SU-DHL-6 (cell line): ENCODE measurements at regions not wholly inside any gene's neighbourhood (a gene's known extent, or its start where the extent isn't known, plus 50 kb on each side); places are given as distances from the start of the nearest gene placed in this dataset.

ENCODE experiments used
- H2AFZ ChIP-seq: fragments of 200-600 bp; sonication (generic); 2 replicates; pipeline ENCODE4 v1.6.1; 2014; ENCODE audit warnings: low read depth, mild to moderate bottlenecking, moderate library complexity, mixed read lengths, antibody characterized with exemption, low read length; ENCODE audit not compliant: severe bottlenecking
- H3F3A ChIP-seq: fragments of 200-600 bp; shearing (Covaris generic); 2 replicates; pipeline ENCODE4 v1.6.0; 2016; ENCODE audit warnings: antibody characterized with exemption, mild to moderate bottlenecking; ENCODE audit not compliant: insufficient read depth
- H3K27ac ChIP-seq: fragments of 200-600 bp; sonication (generic); 2 replicates; pipeline ENCODE4 v1.5.1; 2016; ENCODE audit warnings: low read depth, mild to moderate bottlenecking, low read length, moderate library complexity, mixed read lengths
- H3K27me3 ChIP-seq: fragments of 200-600 bp; sonication (generic), shearing (Covaris generic); 2 replicates; pipeline ENCODE4 v1.6.0; 2014; ENCODE audit warnings: mild to moderate bottlenecking, low read length
- H3K36me3 ChIP-seq: fragments of 200-600 bp; sonication (generic); 2 replicates; pipeline ENCODE4 v1.6.1; 2014; ENCODE audit warnings: mild to moderate bottlenecking, low read length, mixed read lengths
- H3K4me2 ChIP-seq: fragments of 300-600, 200-600 bp; shearing (Covaris generic), sonication (generic); 2 replicates; pipeline ENCODE4 v1.6.0; 2014; ENCODE audit warnings: low read length, low read depth, mild to moderate bottlenecking; ENCODE audit not compliant: poor library complexity, severe bottlenecking
- H3K4me3 ChIP-seq: fragments of 200-600 bp; sonication (generic); 2 replicates; pipeline ENCODE4 v1.5.1; 2014; ENCODE audit warnings: antibody characterized with exemption, low read length, mild to moderate bottlenecking, mixed read lengths; ENCODE audit not compliant: insufficient read depth, poor library complexity, severe bottlenecking
- H3K79me2 ChIP-seq: fragments of 200-600 bp; sonication (generic); 2 replicates; pipeline ENCODE4 v1.6.1; 2014; ENCODE audit warnings: mild to moderate bottlenecking, low read length, moderate library complexity; ENCODE audit not compliant: insufficient read depth
- H3K9ac ChIP-seq: fragments of 200-600 bp; sonication (generic); 2 replicates; pipeline ENCODE4 v1.7.0; 2014; ENCODE audit warnings: mild to moderate bottlenecking, low read length
- H3K9me2 ChIP-seq: fragments of 200-600 bp; sonication (generic); replicated peaks from 2 replicates; pipeline ENCODE4 v1.6.1; 2014; ENCODE audit warnings: low read length; ENCODE audit not compliant: insufficient read depth
- H3K9me3 ChIP-seq: fragments of 200-600 bp; sonication (generic); 2 replicates; pipeline ENCODE4 v1.6.1; 2014; ENCODE audit warnings: low read length, mixed read lengths; ENCODE audit not compliant: insufficient read depth
- H4K20me1 ChIP-seq: fragments of 200-600 bp; sonication (generic); 2 replicates; pipeline ENCODE4 v1.6.1; 2014; ENCODE audit warnings: low read depth, mild to moderate bottlenecking, antibody characterized with exemption, low read length, moderate library complexity, mixed read lengths
- EZH2phosphoT487 ChIP-seq: fragments of 200-600 bp; sonication (generic), shearing (Covaris generic); conservative IDR thresholded peaks from 2 replicates; pipeline ENCODE4 v1.6.1; 2018; ENCODE audit warnings: mild to moderate bottlenecking, antibody characterized with exemption, low read length, moderate library complexity, mixed read lengths
- TF ChIP-seq, protein P1 (sequence below): fragments of 200-600 bp; sonication (generic); IDR thresholded peaks from one replicate; pipeline ENCODE4 v1.5.1; 2017; ENCODE audit warnings: antibody characterized with exemption, mild to moderate bottlenecking, low read length, moderate library complexity; ENCODE audit not compliant: insufficient read depth, poor library complexity, severe bottlenecking

DNA sequence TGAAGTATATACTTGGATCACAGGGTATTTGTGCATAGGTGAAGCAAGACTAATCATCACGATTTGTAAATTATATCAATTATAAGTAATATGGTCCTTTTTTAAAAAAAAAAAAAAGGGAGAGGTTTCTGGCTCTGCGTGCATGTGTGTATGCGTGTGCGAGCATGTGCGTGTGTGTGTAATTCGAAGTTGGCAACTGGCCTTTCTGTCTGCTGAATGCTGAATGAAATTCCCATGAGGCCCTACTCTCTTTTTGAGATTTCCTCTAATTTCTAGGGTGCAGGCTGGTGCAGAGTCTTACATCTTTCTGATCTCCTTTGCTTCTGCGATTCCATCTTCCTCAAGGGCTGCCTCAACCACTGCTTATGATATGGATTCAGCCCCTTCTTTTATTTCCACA is 212.2 kb downstream of the URB2 start:
- Histone ChIP-seq H3K4me2 (no peak overlapping the region), H3K9ac (no peak overlapping the region), H3K4me3 (no peak overlapping the region), H3K27ac (no peak overlapping the region), H3K9me3 (no peaks in the 10 kb centered on the region), H3K79me2 (no peaks in the 10 kb centered on the region), H3K36me3 (no peaks in the 10 kb centered on the region), H2AFZ (no peak overlapping the region), H3F3A (no peaks in the 10 kb centered on the region), H3K27me3 (no peaks in the 10 kb centered on the region), H3K9me2 (no peaks in the 10 kb centered on the region), H4K20me1 (no peaks in the 10 kb centered on the region)
- no peak for TF ChIP-seq EZH2phosphoT487
- TF ChIP-seq, protein P1, sequence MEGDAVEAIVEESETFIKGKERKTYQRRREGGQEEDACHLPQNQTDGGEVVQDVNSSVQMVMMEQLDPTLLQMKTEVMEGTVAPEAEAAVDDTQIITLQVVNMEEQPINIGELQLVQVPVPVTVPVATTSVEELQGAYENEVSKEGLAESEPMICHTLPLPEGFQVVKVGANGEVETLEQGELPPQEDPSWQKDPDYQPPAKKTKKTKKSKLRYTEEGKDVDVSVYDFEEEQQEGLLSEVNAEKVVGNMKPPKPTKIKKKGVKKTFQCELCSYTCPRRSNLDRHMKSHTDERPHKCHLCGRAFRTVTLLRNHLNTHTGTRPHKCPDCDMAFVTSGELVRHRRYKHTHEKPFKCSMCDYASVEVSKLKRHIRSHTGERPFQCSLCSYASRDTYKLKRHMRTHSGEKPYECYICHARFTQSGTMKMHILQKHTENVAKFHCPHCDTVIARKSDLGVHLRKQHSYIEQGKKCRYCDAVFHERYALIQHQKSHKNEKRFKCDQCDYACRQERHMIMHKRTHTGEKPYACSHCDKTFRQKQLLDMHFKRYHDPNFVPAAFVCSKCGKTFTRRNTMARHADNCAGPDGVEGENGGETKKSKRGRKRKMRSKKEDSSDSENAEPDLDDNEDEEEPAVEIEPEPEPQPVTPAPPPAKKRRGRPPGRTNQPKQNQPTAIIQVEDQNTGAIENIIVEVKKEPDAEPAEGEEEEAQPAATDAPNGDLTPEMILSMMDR, result no peak

DNA sequence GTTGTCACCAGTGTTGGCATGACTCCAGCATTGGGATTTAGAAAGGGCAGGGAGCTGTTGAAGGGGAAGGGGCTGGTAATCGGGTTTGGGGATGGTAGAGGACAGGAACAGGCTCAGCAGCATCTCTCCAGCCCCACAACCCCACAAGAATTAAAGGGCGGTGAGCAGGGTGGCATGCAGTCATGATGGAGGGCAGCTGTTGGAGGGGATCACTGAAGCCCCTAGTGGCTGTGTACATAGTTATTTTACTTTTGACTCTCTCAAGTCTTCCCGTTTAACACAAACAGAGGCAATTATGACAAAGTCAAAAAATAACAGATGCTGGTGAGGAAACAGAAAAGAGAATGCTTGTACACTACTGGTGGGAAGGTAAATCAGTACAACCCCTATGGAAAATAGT is 213.8 kb downstream of the URB2 start:
- no peaks in the 10 kb centered on the region for H3K27me3 ChIP-seq
- no peaks in the 10 kb centered on the region for H3K36me3 ChIP-seq
- H3K9ac ChIP-seq, result no peak overlapping the region
- no peaks in the 10 kb centered on the region for H3K9me3 ChIP-seq
- no peaks in the 10 kb centered on the region for H3K9me2 ChIP-seq
- H3K27ac ChIP-seq, result no peak overlapping the region
- no peak overlapping the region for H3K4me3 ChIP-seq
- no peak overlapping the region for H3K4me2 ChIP-seq
- H3K79me2 ChIP-seq, result no peaks in the 10 kb centered on the region
- no peaks in the 10 kb centered on the region for H3F3A ChIP-seq
- no peaks in the 10 kb centered on the region for H4K20me1 ChIP-seq
- no peak overlapping the region for H2AFZ ChIP-seq
- TF ChIP-seq, protein P1, result no peak
- TF ChIP-seq EZH2phosphoT487, result no peak

DNA sequence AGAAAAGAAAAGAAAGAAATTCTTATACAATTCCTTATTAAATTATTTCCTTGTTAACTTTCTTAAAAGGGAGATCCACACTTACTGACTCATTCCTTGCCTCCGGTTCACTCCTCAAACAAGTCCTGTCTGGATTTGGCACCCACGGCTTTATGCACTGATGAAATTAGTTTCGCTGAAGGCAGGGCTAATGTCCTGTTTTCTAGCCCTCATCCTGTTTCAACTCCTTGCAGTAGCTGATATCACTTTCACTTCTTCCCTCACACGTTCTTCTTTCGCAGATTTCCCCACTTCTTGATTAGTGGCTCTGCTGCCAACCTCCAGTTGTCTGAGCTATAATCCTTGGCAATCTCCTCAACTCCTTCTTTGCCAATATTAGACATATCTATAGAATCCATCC is 215.2 kb downstream of the URB2 start:
- no peak overlapping the region for H3K27ac ChIP-seq
- H3K4me3 ChIP-seq, result no peak overlapping the region
- no peak overlapping the region for H3K9ac ChIP-seq
- TF ChIP-seq, protein P1, result no peak
- no peak for TF ChIP-seq EZH2phosphoT487
- H3K4me2 ChIP-seq, result no peak overlapping the region
- no peaks in the 10 kb centered on the region for H4K20me1 ChIP-seq
- no peaks in the 10 kb centered on the region for H3F3A ChIP-seq
- no peaks in the 10 kb centered on the region for H3K27me3 ChIP-seq
- no peaks in the 10 kb centered on the region for H3K9me2 ChIP-seq
- no peaks in the 10 kb centered on the region for H3K9me3 ChIP-seq
- no peaks in the 10 kb centered on the region for H3K79me2 ChIP-seq
- H3K36me3 ChIP-seq, result no peaks in the 10 kb centered on the region
- H2AFZ ChIP-seq, result no peak overlapping the region
